ENCODE measurements at regions not wholly inside any gene's neighbourhood (a gene's known extent, or its start where the extent isn't known, plus 50 kb on each side); places are given as distances from the start of the nearest gene placed in this dataset.

GRCh38 chr22:47476231-47476630, 713.8 kb downstream of the TBC1D22A start:
- Histone ChIP-seq H3K27me3 (ENCODE audit: insufficient read depth, low read length) (no peaks in the 10 kb centered on the region), H3K9ac (ENCODE audit: low read depth, low read length) (no peak overlapping the region), H3K36me3 (ENCODE audit: insufficient read depth, low read depth, low read length) (no peaks in the 10 kb centered on the region), H3K4me3 (ENCODE audit: low read length) (no peak overlapping the region), H3K9me3 (ENCODE audit: insufficient read depth, low read depth, low read length) (no peaks in the 10 kb centered on the region), H3K27ac (ENCODE audit: low read length) (no peak overlapping the region), H3K4me1 (ENCODE audit: insufficient read depth, low read length) (no peaks in the 10 kb centered on the region)

- Histone ChIP-seq H3K27ac (ENCODE audit: low read length) (no peak overlapping the region), H3K4me1 (ENCODE audit: insufficient read depth, low read length) (no peaks in the 10 kb centered on the region), H3K9ac (ENCODE audit: low read depth, low read length) (no peak overlapping the region), H3K36me3 (ENCODE audit: insufficient read depth, low read depth, low read length) (no peaks in the 10 kb centered on the region), H3K27me3 (ENCODE audit: insufficient read depth, low read length) (no peaks in the 10 kb centered on the region), H3K4me3 (ENCODE audit: low read length) (no peak overlapping the region), H3K9me3 (ENCODE audit: insufficient read depth, low read depth, low read length) (no peaks in the 10 kb centered on the region)
Measured at GRCh38 chr22:47474895-47475294, 712.4 kb downstream of the TBC1D22A start.

- no peaks in the 10 kb centered on the region for H3K36me3 ChIP-seq (ENCODE audit: insufficient read depth, low read depth, low read length)
- H3K4me3 ChIP-seq (ENCODE audit: low read length): no peak overlapping the region
- no peaks in the 10 kb centered on the region for H3K4me1 ChIP-seq (ENCODE audit: insufficient read depth, low read length)
- H3K9me3 ChIP-seq (ENCODE audit: insufficient read depth, low read depth, low read length): no peaks in the 10 kb centered on the region
- no peak overlapping the region for H3K27ac ChIP-seq (ENCODE audit: low read length)
- no peak overlapping the region for H3K9ac ChIP-seq (ENCODE audit: low read depth, low read length)
- no peaks in the 10 kb centered on the region for H3K27me3 ChIP-seq (ENCODE audit: insufficient read depth, low read length)
Measured at GRCh38 chr22:47474464-47474863, 712.0 kb downstream of the TBC1D22A start.

- H3K27ac ChIP-seq (ENCODE audit: low read length): no peak overlapping the region
- no peaks in the 10 kb centered on the region for H3K4me1 ChIP-seq (ENCODE audit: insufficient read depth, low read length)
- no peak overlapping the region for H3K4me3 ChIP-seq (ENCODE audit: low read length)
- peaks cover 8% of the 10 kb centered on the region for H3K9me3 ChIP-seq (ENCODE audit: insufficient read depth, low read depth, low read length)
- H3K9ac ChIP-seq (ENCODE audit: low read depth, low read length): no peak overlapping the region
- H3K36me3 ChIP-seq (ENCODE audit: insufficient read depth, low read depth, low read length): no peaks in the 10 kb centered on the region
- H3K27me3 ChIP-seq (ENCODE audit: insufficient read depth, low read length): no peaks in the 10 kb centered on the region
Measured at GRCh38 chr22:47472636-47473035, 710.2 kb downstream of the TBC1D22A start.

- Histone ChIP-seq H3K36me3 (ENCODE audit: insufficient read depth, low read depth, low read length) (no peaks in the 10 kb centered on the region), H3K27ac (ENCODE audit: low read length) (no peak overlapping the region)
Measured at GRCh38 chr22:47471406-47471805, 709.0 kb downstream of the TBC1D22A start.

GRCh38 chr22:47465809-47466208, 703.4 kb downstream of the TBC1D22A start:
- H3K9ac ChIP-seq (ENCODE audit: low read depth, low read length): no peak overlapping the region
- H3K9me3 ChIP-seq (ENCODE audit: insufficient read depth, low read depth, low read length): peaks cover 29% of the 10 kb centered on the region
- H3K27ac ChIP-seq (ENCODE audit: low read length): no peak overlapping the region
- no peak overlapping the region for H3K4me3 ChIP-seq (ENCODE audit: low read length)
- no peaks in the 10 kb centered on the region for H3K27me3 ChIP-seq (ENCODE audit: insufficient read depth, low read length)
- no peaks in the 10 kb centered on the region for H3K4me1 ChIP-seq (ENCODE audit: insufficient read depth, low read length)
- no peaks in the 10 kb centered on the region for H3K36me3 ChIP-seq (ENCODE audit: insufficient read depth, low read depth, low read length)

More at GRCh38 chr22:47471406-47471805, 709.0 kb downstream of the TBC1D22A start:
- Histone ChIP-seq H3K9ac (ENCODE audit: low read depth, low read length) (no peak overlapping the region), H3K9me3 (ENCODE audit: insufficient read depth, low read depth, low read length) (peaks cover 20% of the 10 kb centered on the region), H3K27me3 (ENCODE audit: insufficient read depth, low read length) (no peaks in the 10 kb centered on the region), H3K4me1 (ENCODE audit: insufficient read depth, low read length) (no peaks in the 10 kb centered on the region), H3K4me3 (ENCODE audit: low read length) (no peak overlapping the region)

- Histone ChIP-seq H3K36me3 (ENCODE audit: insufficient read depth, low read depth, low read length) (no peaks in the 10 kb centered on the region), H3K27me3 (ENCODE audit: insufficient read depth, low read length) (no peaks in the 10 kb centered on the region), H3K4me3 (ENCODE audit: low read length) (no peak overlapping the region), H3K4me1 (ENCODE audit: insufficient read depth, low read length) (no peaks in the 10 kb centered on the region), H3K9me3 (ENCODE audit: insufficient read depth, low read depth, low read length) (peaks cover 29% of the 10 kb centered on the region), H3K9ac (ENCODE audit: low read depth, low read length) (no peak overlapping the region), H3K27ac (ENCODE audit: low read length) (no peak overlapping the region)
Measured at GRCh38 chr22:47465222-47465621, 702.8 kb downstream of the TBC1D22A start.

GRCh38 chr22:47463220-47463619, 700.8 kb downstream of the TBC1D22A start:
- no peaks in the 10 kb centered on the region for H3K27me3 ChIP-seq (ENCODE audit: insufficient read depth, low read length)
- no peak overlapping the region for H3K4me3 ChIP-seq (ENCODE audit: low read length)
- no peaks in the 10 kb centered on the region for H3K36me3 ChIP-seq (ENCODE audit: insufficient read depth, low read depth, low read length)
- H3K4me1 ChIP-seq (ENCODE audit: insufficient read depth, low read length): no peaks in the 10 kb centered on the region
- H3K9me3 ChIP-seq (ENCODE audit: insufficient read depth, low read depth, low read length): peaks cover 27% of the 10 kb centered on the region
- H3K9ac ChIP-seq (ENCODE audit: low read depth, low read length): no peak overlapping the region
- no peak overlapping the region for H3K27ac ChIP-seq (ENCODE audit: low read length)

GRCh38 chr22:47460861-47461260, 698.4 kb downstream of the TBC1D22A start:
- H3K4me3 ChIP-seq (ENCODE audit: low read length): no peak overlapping the region
- H3K9ac ChIP-seq (ENCODE audit: low read depth, low read length): no peak overlapping the region
- no peaks in the 10 kb centered on the region for H3K4me1 ChIP-seq (ENCODE audit: insufficient read depth, low read length)
- H3K27me3 ChIP-seq (ENCODE audit: insufficient read depth, low read length): no peaks in the 10 kb centered on the region
- no peak overlapping the region for H3K27ac ChIP-seq (ENCODE audit: low read length)
- H3K36me3 ChIP-seq (ENCODE audit: insufficient read depth, low read depth, low read length): no peaks in the 10 kb centered on the region
- H3K9me3 ChIP-seq (ENCODE audit: insufficient read depth, low read depth, low read length): peaks cover 3% of the 10 kb centered on the region; the same call in 1 of the 2 replicates

- Histone ChIP-seq H3K9ac (ENCODE audit: low read depth, low read length) (no peak overlapping the region), H3K4me1 (ENCODE audit: insufficient read depth, low read length) (no peaks in the 10 kb centered on the region), H3K9me3 (ENCODE audit: insufficient read depth, low read depth, low read length) (no peaks in the 10 kb centered on the region), H3K36me3 (ENCODE audit: insufficient read depth, low read depth, low read length) (no peaks in the 10 kb centered on the region), H3K27ac (ENCODE audit: low read length) (no peak overlapping the region), H3K4me3 (ENCODE audit: low read length) (no peak overlapping the region), H3K27me3 (ENCODE audit: insufficient read depth, low read length) (no peaks in the 10 kb centered on the region)
Measured at GRCh38 chr22:47460176-47460575, 697.7 kb downstream of the TBC1D22A start.

- Histone ChIP-seq H3K4me3 (ENCODE audit: low read length) (no peak overlapping the region), H3K36me3 (ENCODE audit: insufficient read depth, low read depth, low read length) (no peaks in the 10 kb centered on the region), H3K4me1 (ENCODE audit: insufficient read depth, low read length) (no peaks in the 10 kb centered on the region), H3K9me3 (ENCODE audit: insufficient read depth, low read depth, low read length) (peaks cover 12% of the 10 kb centered on the region; the same call in 1 of the 2 replicates), H3K27me3 (ENCODE audit: insufficient read depth, low read length) (no peaks in the 10 kb centered on the region), H3K27ac (ENCODE audit: low read length) (no peak overlapping the region), H3K9ac (ENCODE audit: low read depth, low read length) (no peak overlapping the region)
Measured at GRCh38 chr22:47458348-47458747, 695.9 kb downstream of the TBC1D22A start.

GRCh38 chr22:47457509-47458300, 695.3 kb downstream of the TBC1D22A start:
- Histone ChIP-seq H3K4me3 (ENCODE audit: low read length) (no peak overlapping the region), H3K9me3 (ENCODE audit: insufficient read depth, low read depth, low read length) (peaks cover 13% of the 10 kb centered on the region; the same call in 1 of the 2 replicates), H3K27ac (ENCODE audit: low read length) (no peak overlapping the region), H3K27me3 (ENCODE audit: insufficient read depth, low read length) (no peaks in the 10 kb centered on the region), H3K9ac (ENCODE audit: low read depth, low read length) (no peak overlapping the region), H3K4me1 (ENCODE audit: insufficient read depth, low read length) (no peaks in the 10 kb centered on the region), H3K36me3 (ENCODE audit: insufficient read depth, low read depth, low read length) (no peaks in the 10 kb centered on the region)

All from iPS-20b (cell line).